ENCODE measurements at regions not wholly inside any gene's neighbourhood (a gene's known extent, or its start where the extent isn't known, plus 50 kb on each side); places are given as distances from the start of the nearest gene placed in this dataset.

GRCh38 chr10:44589944-44590449 is 205.1 kb upstream of the CXCL12 start:
- no peak overlapping the region for H3K9ac ChIP-seq (ENCODE audit: insufficient read depth in 1 of 2, low read depth in 2 of 2, low read length in 2 of 2)
- no peak overlapping the region for H3K4me2 ChIP-seq (ENCODE audit: insufficient read depth, low read length)
- no peak overlapping the region for H3K4me3 ChIP-seq
- TF ChIP-seq CCAR2 (IDR thresholded peaks at IDR 0.05; ENCODE audit: low read depth, low read length), result no peak
- TF ChIP-seq MTA2 (IDR thresholded peaks at IDR 0.05; ENCODE audit: low read depth), result no peak
- TF ChIP-seq SIN3A (IDR thresholded peaks at IDR 0.05; ENCODE audit: borderline replicate concordance in 2 of 2, control insufficient read depth in 1 of 2, low read depth in 2 of 2, low read length in 2 of 2), result no peak
- no peak for TF ChIP-seq CREB3L1 (IDR thresholded peaks at IDR 0.05; ENCODE audit: borderline replicate concordance, low read depth)
- no peak for TF ChIP-seq KLF16 (IDR thresholded peaks at IDR 0.05)
- no peak for TF ChIP-seq HSF4 (CRISPR knock-in tag; IDR thresholded peaks at IDR 0.05; ENCODE audit: borderline replicate concordance)
- TF ChIP-seq ZNF589 (CRISPR knock-in tag; IDR thresholded peaks at IDR 0.05; ENCODE audit: low read depth), result no peak
- TF ChIP-seq IRF2 (CRISPR knock-in tag; IDR thresholded peaks at IDR 0.05), result no peak
- TF ChIP-seq CBX1 (IDR thresholded peaks at IDR 0.05; ENCODE audit: low read depth), result no peak
- no peak for TF ChIP-seq ZBTB2 (IDR thresholded peaks at IDR 0.05)
- TF ChIP-seq, protein P1, sequence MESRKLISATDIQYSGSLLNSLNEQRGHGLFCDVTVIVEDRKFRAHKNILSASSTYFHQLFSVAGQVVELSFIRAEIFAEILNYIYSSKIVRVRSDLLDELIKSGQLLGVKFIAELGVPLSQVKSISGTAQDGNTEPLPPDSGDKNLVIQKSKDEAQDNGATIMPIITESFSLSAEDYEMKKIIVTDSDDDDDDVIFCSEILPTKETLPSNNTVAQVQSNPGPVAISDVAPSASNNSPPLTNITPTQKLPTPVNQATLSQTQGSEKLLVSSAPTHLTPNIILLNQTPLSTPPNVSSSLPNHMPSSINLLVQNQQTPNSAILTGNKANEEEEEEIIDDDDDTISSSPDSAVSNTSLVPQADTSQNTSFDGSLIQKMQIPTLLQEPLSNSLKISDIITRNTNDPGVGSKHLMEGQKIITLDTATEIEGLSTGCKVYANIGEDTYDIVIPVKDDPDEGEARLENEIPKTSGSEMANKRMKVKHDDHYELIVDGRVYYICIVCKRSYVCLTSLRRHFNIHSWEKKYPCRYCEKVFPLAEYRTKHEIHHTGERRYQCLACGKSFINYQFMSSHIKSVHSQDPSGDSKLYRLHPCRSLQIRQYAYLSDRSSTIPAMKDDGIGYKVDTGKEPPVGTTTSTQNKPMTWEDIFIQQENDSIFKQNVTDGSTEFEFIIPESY (CRISPR knock-in tag; IDR thresholded peaks at IDR 0.05), result no peak
- no peak for TF ChIP-seq SRF (CRISPR knock-in tag; IDR thresholded peaks at IDR 0.05)
- no peak for TF ChIP-seq FIP1L1 (IDR thresholded peaks at IDR 0.05; ENCODE audit: low read depth, low read length, poor library complexity, severe bottlenecking)
- TF ChIP-seq SLC30A9 (CRISPR knock-in tag; IDR thresholded peaks at IDR 0.05), result no peak
- TF ChIP-seq ZNF551 (CRISPR knock-in tag; IDR thresholded peaks at IDR 0.05), result no peak
- TF ChIP-seq USF2 (CRISPR knock-in tag; IDR thresholded peaks at IDR 0.05), result no peak
- TF ChIP-seq RAD51 (IDR thresholded peaks at IDR 0.05; ENCODE audit: borderline replicate concordance, low read depth), result no peak
- no peaks in the 10 kb centered on the region for H3K9me1 ChIP-seq (ENCODE audit: control insufficient read depth, insufficient read depth, low read length)
- no peaks in the 10 kb centered on the region for H3K4me1 ChIP-seq (replicated peaks in 1 of 2; ENCODE audit: control insufficient read depth in 2 of 2, insufficient read depth in 2 of 2, low read length in 2 of 2)
- H3K9me3 ChIP-seq (replicated peaks; ENCODE audit: control insufficient read depth, insufficient read depth, low read depth, low read length), result no peaks in the 10 kb centered on the region
- CTCF ChIA-PET (ENCODE audit: low intra/inter-chr PET ratio), result no interaction called here
- H3K36me3 ChIP-seq (ENCODE audit: control insufficient read depth, insufficient read depth, low read length), result no peaks in the 10 kb centered on the region
- POLR2A ChIA-PET, result interaction anchor here (0.6 kb wide), 1 partner anchor 110 kb away, joined by 4 read pairs; no protein-coding TSS in a partner anchor
- in situ Hi-C loops (cut with MboI), result no loop called here
- H3K27ac ChIP-seq (ENCODE audit: extremely low read depth, low read depth, low read length), result no peak overlapping the region
- FAIRE-seq (no peak), ATAC-seq (no peak), DNase-seq (ENCODE audit: extremely low read depth in 1 of 4, low spot score in 3 of 4) (no peak)
- H2AFZ ChIP-seq (ENCODE audit: low read depth, low read length), result no peak overlapping the region
- WGBS (ENCODE audit: insufficient coverage, low coverage, missing lambda C conversion rate), result 3% methylated on average over 5 of the region's 5 CpGs
- H3K27me3 ChIP-seq (ENCODE audit: control insufficient read depth in 2 of 2, insufficient read depth in 2 of 2, low read length in 2 of 2), result peaks cover 0 to 50% of the 10 kb centered on the region in 2 experiments; a peak in 3 of 5 replicates
- H4K20me1 ChIP-seq (replicated peaks; ENCODE audit: control insufficient read depth, insufficient read depth, low read length), result no peaks in the 10 kb centered on the region; the same call in 1 of the 2 replicates
- no peaks in the 10 kb centered on the region for H3K79me2 ChIP-seq (ENCODE audit: control insufficient read depth, insufficient read depth, low read length)
- BruUV-seq (replicated peaks), result no TSS peak
- intact Hi-C loops (cut with micrococcal nuclease), result no loop called here

Data from K562 (cell line).